ENCODE measurements at regions not wholly inside any gene's neighbourhood (a gene's known extent, or its start where the extent isn't known, plus 50 kb on each side); places are given as distances from the start of the nearest gene placed in this dataset.

DNA sequence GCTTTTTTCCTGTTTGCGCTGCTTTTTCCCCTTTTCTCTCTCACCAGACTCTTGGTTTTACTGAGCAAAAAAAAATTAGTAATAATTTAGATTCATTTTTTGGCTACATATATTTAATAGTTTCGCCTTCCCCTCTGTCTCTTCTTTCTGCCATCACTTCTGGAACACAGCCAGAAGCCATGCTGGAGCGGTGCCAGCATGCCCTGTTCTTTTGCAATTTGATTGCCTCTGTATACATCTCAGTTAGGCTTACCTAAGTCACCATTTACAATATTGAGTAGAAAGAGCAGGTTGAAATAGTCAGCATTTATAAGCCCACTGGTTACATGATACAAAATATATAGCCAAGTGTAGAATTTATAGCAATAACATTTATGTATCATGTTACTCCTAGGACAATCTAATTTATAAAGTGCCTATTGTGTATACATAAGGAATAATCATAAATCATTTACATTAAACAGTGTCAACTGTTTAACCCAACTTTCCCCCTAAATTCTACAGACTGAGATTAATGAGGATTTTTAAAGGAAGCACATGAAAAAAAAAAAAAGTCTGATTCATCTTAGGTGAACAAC is 413.8 kb upstream of the SOX5 start:
- no peak for TF ChIP-seq POLR2A (IDR thresholded peaks at IDR 0.05)
- TF ChIP-seq, protein P1, sequence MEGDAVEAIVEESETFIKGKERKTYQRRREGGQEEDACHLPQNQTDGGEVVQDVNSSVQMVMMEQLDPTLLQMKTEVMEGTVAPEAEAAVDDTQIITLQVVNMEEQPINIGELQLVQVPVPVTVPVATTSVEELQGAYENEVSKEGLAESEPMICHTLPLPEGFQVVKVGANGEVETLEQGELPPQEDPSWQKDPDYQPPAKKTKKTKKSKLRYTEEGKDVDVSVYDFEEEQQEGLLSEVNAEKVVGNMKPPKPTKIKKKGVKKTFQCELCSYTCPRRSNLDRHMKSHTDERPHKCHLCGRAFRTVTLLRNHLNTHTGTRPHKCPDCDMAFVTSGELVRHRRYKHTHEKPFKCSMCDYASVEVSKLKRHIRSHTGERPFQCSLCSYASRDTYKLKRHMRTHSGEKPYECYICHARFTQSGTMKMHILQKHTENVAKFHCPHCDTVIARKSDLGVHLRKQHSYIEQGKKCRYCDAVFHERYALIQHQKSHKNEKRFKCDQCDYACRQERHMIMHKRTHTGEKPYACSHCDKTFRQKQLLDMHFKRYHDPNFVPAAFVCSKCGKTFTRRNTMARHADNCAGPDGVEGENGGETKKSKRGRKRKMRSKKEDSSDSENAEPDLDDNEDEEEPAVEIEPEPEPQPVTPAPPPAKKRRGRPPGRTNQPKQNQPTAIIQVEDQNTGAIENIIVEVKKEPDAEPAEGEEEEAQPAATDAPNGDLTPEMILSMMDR (IDR thresholded peaks at IDR 0.05 in 8 of 11, conservative IDR thresholded peaks at IDR 0.05 in 3 of 11), result no peak
- TF ChIP-seq POLR2AphosphoS5 (IDR thresholded peaks at IDR 0.05), result no peak

Measured in spleen (tissue), 7 donors.